Colonic mucosa (tissue), 4 donors: ENCODE measurements at regions not wholly inside any gene's neighbourhood (a gene's known extent, or its start where the extent isn't known, plus 50 kb on each side); places are given as distances from the start of the nearest gene placed in this dataset.

Experiments used
- DNase-seq: peaks from one replicate; pipeline ENCODE4 v3.0.0-alpha.2; 2020
- H3K27ac ChIP-seq: fragments of 200-600 bp; one replicate; pipeline ENCODE4 v1.8.0; 2021
- H3K27me3 ChIP-seq: fragments of 200-600 bp; one replicate; pipeline ENCODE4 v1.8.0; 2021
- H3K36me3 ChIP-seq: fragments of 200-600 bp; one replicate; pipeline ENCODE4 v1.8.0; 2021
- H3K4me1 ChIP-seq: fragments of 200-600 bp; one replicate; pipeline ENCODE4 v1.8.0; 2021; ENCODE audit warnings: mild to moderate bottlenecking
- H3K4me3 ChIP-seq: fragments of 200-600 bp; one replicate; pipeline ENCODE4 v1.8.0; 2021
- H3K9ac ChIP-seq, 2 donors: one replicate each; pipeline ENCODE4 v1.7.0; 2013; ENCODE audit warnings: control low read depth in 2 of 2, low read depth in 2 of 2, low read length in 2 of 2
- H3K9me3 ChIP-seq: fragments of 200-600 bp; one replicate; pipeline ENCODE4 v1.8.0; 2021
- CTCF ChIP-seq: fragments of 200-600 bp; IDR thresholded peaks from one replicate; pipeline ENCODE4 v1.8.0; 2022; ENCODE audit warnings: antibody characterized with exemption, mild to moderate bottlenecking
- intact Hi-C: fragments of 100-400 bp; cut with DNase I; formaldehyde crosslinking; loops from one replicate; pipeline ENCODE4 v1.14.1; 2022
- donor health status: healthy.
- donor health status: DM: no; HTN: no; CAD: no.
- donor health status: DM: no; HTN: no; CAD: no.

GRCh38 chr6:155710704-155711103 is 255.1 kb upstream of the NOX3 start:
- intact Hi-C loops: no loop called here
- Histone ChIP-seq H3K4me1 (no peaks in the 10 kb centered on the region), H3K4me3 (no peak overlapping the region), H3K9me3 (no peaks in the 10 kb centered on the region), H3K27ac (no peak overlapping the region), H3K36me3 (no peaks in the 10 kb centered on the region), H3K27me3 (no peaks in the 10 kb centered on the region), H3K9ac (no peak overlapping the region)
- no peak for TF ChIP-seq CTCF
- no peak for DNase-seq

- intact Hi-C loops: no loop called here
- TF ChIP-seq CTCF: no peak
- DNase-seq: no peak
These were observed 253.6 kb upstream of the NOX3 start for GRCh38 chr6:155709262-155709661.

GRCh38 chr6:155708100-155708499 is 252.5 kb upstream of the NOX3 start:
- H3K27me3 ChIP-seq: no peaks in the 10 kb centered on the region
- no peak overlapping the region for H3K27ac ChIP-seq
- DNase-seq: no peak
- H3K4me1 ChIP-seq: no peaks in the 10 kb centered on the region
- TF ChIP-seq CTCF: no peak
- H3K9ac ChIP-seq: no peak overlapping the region
- intact Hi-C loops: no loop called here
- no peak overlapping the region for H3K4me3 ChIP-seq
- H3K9me3 ChIP-seq: no peaks in the 10 kb centered on the region
- no peaks in the 10 kb centered on the region for H3K36me3 ChIP-seq

More at GRCh38 chr6:155709262-155709661, 253.6 kb upstream of the NOX3 start:
- Histone ChIP-seq H3K4me1 (no peaks in the 10 kb centered on the region), H3K36me3 (no peaks in the 10 kb centered on the region), H3K4me3 (no peak overlapping the region), H3K27me3 (no peaks in the 10 kb centered on the region), H3K9me3 (no peaks in the 10 kb centered on the region), H3K27ac (no peak overlapping the region), H3K9ac (no peak overlapping the region)

GRCh38 chr6:155706806-155707205 is 251.2 kb upstream of the NOX3 start:
- H3K9ac ChIP-seq: no peak overlapping the region
- intact Hi-C loops: no loop called here
- no peaks in the 10 kb centered on the region for H3K27me3 ChIP-seq
- no peak overlapping the region for H3K27ac ChIP-seq
- no peaks in the 10 kb centered on the region for H3K4me1 ChIP-seq
- no peak overlapping the region for H3K4me3 ChIP-seq
- no peak for DNase-seq
- no peaks in the 10 kb centered on the region for H3K36me3 ChIP-seq
- no peaks in the 10 kb centered on the region for H3K9me3 ChIP-seq
- TF ChIP-seq CTCF: no peak

- H3K27ac ChIP-seq: no peak overlapping the region
- H3K4me3 ChIP-seq: no peak overlapping the region
- H3K27me3 ChIP-seq: no peaks in the 10 kb centered on the region
- no peak for DNase-seq
- no peak overlapping the region for H3K9ac ChIP-seq
- no peaks in the 10 kb centered on the region for H3K9me3 ChIP-seq
- no peak for TF ChIP-seq CTCF
- no peaks in the 10 kb centered on the region for H3K4me1 ChIP-seq
- no peaks in the 10 kb centered on the region for H3K36me3 ChIP-seq
- intact Hi-C loops: no loop called here
These were observed 250.7 kb upstream of the NOX3 start for GRCh38 chr6:155706341-155706740.

- no peak for DNase-seq
- H3K36me3 ChIP-seq: no peaks in the 10 kb centered on the region
- no peak overlapping the region for H3K27ac ChIP-seq
- H3K27me3 ChIP-seq: no peaks in the 10 kb centered on the region
- H3K4me3 ChIP-seq: no peak overlapping the region
- intact Hi-C loops: no loop called here
- H3K9ac ChIP-seq: no peak overlapping the region
- no peaks in the 10 kb centered on the region for H3K4me1 ChIP-seq
- TF ChIP-seq CTCF: no peak
- H3K9me3 ChIP-seq: no peaks in the 10 kb centered on the region
These were observed 245.7 kb upstream of the NOX3 start for GRCh38 chr6:155701342-155701741.
